ENCODE measurements at regions not wholly inside any gene's neighbourhood (a gene's known extent, or its start where the extent isn't known, plus 50 kb on each side); places are given as distances from the start of the nearest gene placed in this dataset.

GRCh38 chr7:92991190-92991589, 126.6 kb downstream of the SAMD9 start:
- in situ Hi-C loops (cut with HindIII; ENCODE audit: low pct_unique_long_range_greater_than_20kb, low sequenced_read_pairs) = no loop called here

GRCh38 chr7:92988941-92989545, 128.7 kb downstream of the SAMD9 start:
- in situ Hi-C loops (cut with HindIII; ENCODE audit: low pct_unique_long_range_greater_than_20kb, low sequenced_read_pairs) = no loop called here
- DNase-seq (ENCODE audit: low read depth, low spot score) = no peak

More at GRCh38 chr7:92991190-92991589, 126.6 kb downstream of the SAMD9 start:
- DNase-seq (ENCODE audit: low read depth, low spot score) = no peak

GRCh38 chr7:92988051-92988450, 129.7 kb downstream of the SAMD9 start:
- peak; percentile 82 for DNase-seq (ENCODE audit: low read depth, low spot score)
- in situ Hi-C loops (cut with HindIII; ENCODE audit: low pct_unique_long_range_greater_than_20kb, low sequenced_read_pairs) = no loop called here

- in situ Hi-C loops (cut with HindIII; ENCODE audit: low pct_unique_long_range_greater_than_20kb, low sequenced_read_pairs) = no loop called here
- DNase-seq (ENCODE audit: low read depth, low spot score) = no peak
These were observed 130.2 kb downstream of the SAMD9 start for GRCh38 chr7:92987538-92987937.

- in situ Hi-C loops (cut with HindIII; ENCODE audit: low pct_unique_long_range_greater_than_20kb, low sequenced_read_pairs) = no loop called here
- DNase-seq (ENCODE audit: low read depth, low spot score) = peak; percentile 70
These were observed 130.7 kb downstream of the SAMD9 start for GRCh38 chr7:92987095-92987494.

GRCh38 chr7:92982928-92983327, 134.9 kb downstream of the SAMD9 start:
- in situ Hi-C loops (cut with HindIII; ENCODE audit: low pct_unique_long_range_greater_than_20kb, low sequenced_read_pairs) = no loop called here

GRCh38 chr7:92976931-92977330, 140.6 kb upstream of the CDK6 start:
- DNase-seq (ENCODE audit: low read depth, low spot score) = no peak
- in situ Hi-C loops (cut with HindIII; ENCODE audit: low pct_unique_long_range_greater_than_20kb, low sequenced_read_pairs) = no loop called here

More at GRCh38 chr7:92982928-92983327, 134.9 kb downstream of the SAMD9 start:
- no peak for DNase-seq (ENCODE audit: low read depth, low spot score)

GRCh38 chr7:92973974-92974373, 137.6 kb upstream of the CDK6 start:
- in situ Hi-C loops (cut with HindIII; ENCODE audit: low pct_unique_long_range_greater_than_20kb, low sequenced_read_pairs) = no loop called here
- DNase-seq (ENCODE audit: low read depth, low spot score) = no peak

GRCh38 chr7:92973293-92973731, 136.9 kb upstream of the CDK6 start:
- in situ Hi-C loops (cut with HindIII; ENCODE audit: low pct_unique_long_range_greater_than_20kb, low sequenced_read_pairs) = no loop called here
- DNase-seq (ENCODE audit: low read depth, low spot score) = no peak

- DNase-seq (ENCODE audit: low read depth, low spot score) = no peak
- in situ Hi-C loops (cut with HindIII; ENCODE audit: low pct_unique_long_range_greater_than_20kb, low sequenced_read_pairs) = no loop called here
These were observed 136.1 kb upstream of the CDK6 start for GRCh38 chr7:92972441-92972840.

- no peak for DNase-seq (ENCODE audit: low read depth, low spot score)
- in situ Hi-C loops (cut with HindIII; ENCODE audit: low pct_unique_long_range_greater_than_20kb, low sequenced_read_pairs) = no loop called here
These were observed 132.7 kb upstream of the CDK6 start for GRCh38 chr7:92969061-92969460.

GRCh38 chr7:92968502-92968901, 132.1 kb upstream of the CDK6 start:
- in situ Hi-C loops (cut with HindIII; ENCODE audit: low pct_unique_long_range_greater_than_20kb, low sequenced_read_pairs) = no loop called here
- DNase-seq (ENCODE audit: low read depth, low spot score) = no peak

GRCh38 chr7:92967238-92967637, 130.9 kb upstream of the CDK6 start:
- DNase-seq (ENCODE audit: low read depth, low spot score) = no peak
- in situ Hi-C loops (cut with HindIII; ENCODE audit: low pct_unique_long_range_greater_than_20kb, low sequenced_read_pairs) = no loop called here

- in situ Hi-C loops (cut with HindIII; ENCODE audit: low pct_unique_long_range_greater_than_20kb, low sequenced_read_pairs) = no loop called here
- DNase-seq (ENCODE audit: low read depth, low spot score) = no peak
These were observed 127.8 kb upstream of the CDK6 start for GRCh38 chr7:92964141-92964540.

GRCh38 chr7:92963566-92963965, 127.2 kb upstream of the CDK6 start:
- no peak for DNase-seq (ENCODE audit: low read depth, low spot score)
- in situ Hi-C loops (cut with HindIII; ENCODE audit: low pct_unique_long_range_greater_than_20kb, low sequenced_read_pairs) = no loop called here

GRCh38 chr7:92961961-92962360, 125.6 kb upstream of the CDK6 start:
- no peak for DNase-seq (ENCODE audit: low read depth, low spot score)
- in situ Hi-C loops (cut with HindIII; ENCODE audit: low pct_unique_long_range_greater_than_20kb, low sequenced_read_pairs) = no loop called here

- DNase-seq (ENCODE audit: low read depth, low spot score) = no peak
- in situ Hi-C loops (cut with HindIII; ENCODE audit: low pct_unique_long_range_greater_than_20kb, low sequenced_read_pairs) = no loop called here
These were observed 120.2 kb upstream of the CDK6 start for GRCh38 chr7:92956575-92956974.

- DNase-seq (ENCODE audit: low read depth, low spot score) = peak; percentile 91
- in situ Hi-C loops (cut with HindIII; ENCODE audit: low pct_unique_long_range_greater_than_20kb, low sequenced_read_pairs) = no loop called here
These were observed 118.7 kb upstream of the CDK6 start for GRCh38 chr7:92955081-92955480.

GRCh38 chr7:92953657-92954056, 117.3 kb upstream of the CDK6 start:
- no peak for DNase-seq (ENCODE audit: low read depth, low spot score)

GRCh38 chr7:92949748-92950147, 113.4 kb upstream of the CDK6 start:
- in situ Hi-C loops (cut with HindIII; ENCODE audit: low pct_unique_long_range_greater_than_20kb, low sequenced_read_pairs) = no loop called here
- no peak for DNase-seq (ENCODE audit: low read depth, low spot score)

More at GRCh38 chr7:92953657-92954056, 117.3 kb upstream of the CDK6 start:
- in situ Hi-C loops (cut with HindIII; ENCODE audit: low pct_unique_long_range_greater_than_20kb, low sequenced_read_pairs) = no loop called here

All from SK-MEL-5 (cell line).